ENCODE measurements at regions not wholly inside any gene's neighbourhood (a gene's known extent, or its start where the extent isn't known, plus 50 kb on each side); places are given as distances from the start of the nearest gene placed in this dataset.
"Not testable (repeated sequence)": the region's sequence is repeated elsewhere in the genome, so short reads cannot be mapped to it uniquely, and the experiment has no call there.

GRCh38 chr12:74031045-74031444 lies 506.6 kb upstream of the ATXN7L3B start:
- Histone ChIP-seq H3K27ac (no peak overlapping the region), H3K4me1 (no peaks in the 10 kb centered on the region), H3K27me3 (no peaks in the 10 kb centered on the region), H3K36me3 (ENCODE audit: low read depth, missing control alignments) (no peaks in the 10 kb centered on the region), H3K9me3 (no peaks in the 10 kb centered on the region), H3K4me3 (no peak overlapping the region)
- 63 to 70% methylated on average over 2 of the region's 2 CpGs for WGBS, 2 donors
- intact Hi-C loops (cut with DNase I; ENCODE audit: low total_unique reads) = no loop called here
- no peak for TF ChIP-seq CTCF (IDR thresholded peaks at IDR 0.05)
- TF ChIP-seq POLR2A (IDR thresholded peaks at IDR 0.05) = no peak
- DNase-seq = no peak

- WGBS, 2 donors = 74 to 79% methylated on average over 3 of the region's 3 CpGs
- Histone ChIP-seq H3K9me3 (no peaks in the 10 kb centered on the region), H3K27me3 (no peaks in the 10 kb centered on the region), H3K36me3 (ENCODE audit: low read depth, missing control alignments) (no peaks in the 10 kb centered on the region), H3K4me3 (no peak overlapping the region), H3K27ac (no peak overlapping the region), H3K4me1 (no peaks in the 10 kb centered on the region)
- TF ChIP-seq POLR2A (IDR thresholded peaks at IDR 0.05) (no peak), CTCF (IDR thresholded peaks at IDR 0.05) (no peak)
- intact Hi-C loops (cut with DNase I; ENCODE audit: low total_unique reads) = no loop called here
- DNase-seq = no peak
Measured at GRCh38 chr12:74033531-74033930, 504.1 kb upstream of the ATXN7L3B start.

DNA sequence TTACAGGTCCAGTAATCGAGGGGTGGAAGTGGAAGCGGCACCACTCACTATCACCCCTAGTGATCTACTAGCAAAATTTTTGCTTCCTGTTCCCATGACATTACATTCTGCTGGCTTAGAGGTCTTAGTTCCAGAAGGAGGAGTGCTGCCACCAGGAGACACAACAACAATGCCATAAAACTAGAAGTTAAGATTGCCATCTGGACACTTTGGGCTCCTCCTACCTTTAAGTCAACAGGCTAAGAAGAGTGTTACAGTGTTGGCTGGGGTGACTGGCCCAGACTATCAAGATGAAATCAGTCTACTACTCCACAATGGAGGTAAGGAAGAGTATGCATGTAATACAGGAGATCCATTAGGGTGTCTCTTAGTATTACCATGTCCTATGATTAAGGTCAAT lies 498.5 kb upstream of the ATXN7L3B start:
- DNase-seq; intact Hi-C loops (cut with DNase I; ENCODE audit: low total_unique reads); H3K36me3 ChIP-seq (ENCODE audit: low read depth, missing control alignments); H3K27ac ChIP-seq; H3K9me3 ChIP-seq; H3K4me1 ChIP-seq; H3K4me3 ChIP-seq; H3K27me3 ChIP-seq: not testable (repeated sequence)
- 87 to 89% methylated on average over 2 of the region's 2 CpGs for WGBS, 2 donors

DNA sequence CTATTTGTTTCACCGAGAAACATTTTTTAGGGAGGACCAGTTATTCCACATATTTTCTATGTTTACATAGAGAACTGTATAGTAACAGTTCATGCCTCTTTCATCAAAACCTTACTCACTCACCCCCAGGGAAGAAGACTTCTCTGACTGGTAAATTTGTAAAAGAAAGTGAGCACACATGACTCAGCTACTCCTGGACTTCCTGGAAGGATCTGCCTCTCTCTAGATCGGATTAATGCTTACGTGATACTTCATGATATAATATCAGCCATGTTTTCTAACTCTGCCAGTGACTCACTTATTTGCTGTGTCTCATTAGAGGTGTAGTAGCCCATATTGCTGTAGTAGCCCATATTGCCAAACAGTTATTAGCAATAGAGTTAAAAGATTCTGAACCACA lies 494.3 kb upstream of the ATXN7L3B start:
- Histone ChIP-seq H3K27me3 (no peaks in the 10 kb centered on the region), H3K9me3 (no peaks in the 10 kb centered on the region), H3K36me3 (ENCODE audit: low read depth, missing control alignments) (no peaks in the 10 kb centered on the region), H3K4me3 (no peak overlapping the region), H3K4me1 (no peaks in the 10 kb centered on the region), H3K27ac (no peak overlapping the region)
- DNase-seq = no peak
- intact Hi-C loops (cut with DNase I; ENCODE audit: low total_unique reads) = no loop called here
- WGBS, 2 donors = 74 to 85% methylated on average over 3 of the region's 3 CpGs
- TF ChIP-seq POLR2A (IDR thresholded peaks at IDR 0.05) (no peak), CTCF (IDR thresholded peaks at IDR 0.05) (no peak)

- intact Hi-C loops (cut with DNase I; ENCODE audit: low total_unique reads) = no loop called here
- TF ChIP-seq CTCF (IDR thresholded peaks at IDR 0.05) = no peak
- no peak for TF ChIP-seq POLR2A (IDR thresholded peaks at IDR 0.05)
- Histone ChIP-seq H3K4me3 (no peak overlapping the region), H3K9me3 (no peaks in the 10 kb centered on the region), H3K27ac (no peak overlapping the region), H3K27me3 (no peaks in the 10 kb centered on the region), H3K36me3 (ENCODE audit: low read depth, missing control alignments) (no peaks in the 10 kb centered on the region), H3K4me1 (no peaks in the 10 kb centered on the region)
- DNase-seq = no peak
- 56 to 65% methylated on average over 3 of the region's 3 CpGs for WGBS, 2 donors
Measured at GRCh38 chr12:74049348-74049747, 488.3 kb upstream of the ATXN7L3B start.

Measured in testis (tissue), 2 donors.